C4-2B (cell line): ENCODE measurements at regions not wholly inside any gene's neighbourhood (a gene's known extent, or its start where the extent isn't known, plus 50 kb on each side); places are given as distances from the start of the nearest gene placed in this dataset.

Source experiments
- ZFX ChIP-seq: fragments of 450-650 bp; IDR thresholded peaks from 2 replicates; pipeline ENCODE4 v1.6.1; 2017
- TF ChIP-seq, protein P1 (sequence below): fragments of 450-650 bp; conservative IDR thresholded peaks from 2 replicates; pipeline ENCODE4 v1.5.1; 2017; ENCODE audit warnings: mild to moderate bottlenecking

GRCh38 chr5:138695781-138696180 is 57.4 kb upstream of the CTNNA1 start:
- TF ChIP-seq, protein P1, sequence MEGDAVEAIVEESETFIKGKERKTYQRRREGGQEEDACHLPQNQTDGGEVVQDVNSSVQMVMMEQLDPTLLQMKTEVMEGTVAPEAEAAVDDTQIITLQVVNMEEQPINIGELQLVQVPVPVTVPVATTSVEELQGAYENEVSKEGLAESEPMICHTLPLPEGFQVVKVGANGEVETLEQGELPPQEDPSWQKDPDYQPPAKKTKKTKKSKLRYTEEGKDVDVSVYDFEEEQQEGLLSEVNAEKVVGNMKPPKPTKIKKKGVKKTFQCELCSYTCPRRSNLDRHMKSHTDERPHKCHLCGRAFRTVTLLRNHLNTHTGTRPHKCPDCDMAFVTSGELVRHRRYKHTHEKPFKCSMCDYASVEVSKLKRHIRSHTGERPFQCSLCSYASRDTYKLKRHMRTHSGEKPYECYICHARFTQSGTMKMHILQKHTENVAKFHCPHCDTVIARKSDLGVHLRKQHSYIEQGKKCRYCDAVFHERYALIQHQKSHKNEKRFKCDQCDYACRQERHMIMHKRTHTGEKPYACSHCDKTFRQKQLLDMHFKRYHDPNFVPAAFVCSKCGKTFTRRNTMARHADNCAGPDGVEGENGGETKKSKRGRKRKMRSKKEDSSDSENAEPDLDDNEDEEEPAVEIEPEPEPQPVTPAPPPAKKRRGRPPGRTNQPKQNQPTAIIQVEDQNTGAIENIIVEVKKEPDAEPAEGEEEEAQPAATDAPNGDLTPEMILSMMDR, result no peak
- no peak for TF ChIP-seq ZFX
